H1 (cell line): ENCODE measurements at regions not wholly inside any gene's neighbourhood (a gene's known extent, or its start where the extent isn't known, plus 50 kb on each side); places are given as distances from the start of the nearest gene placed in this dataset.
"Not testable (repeated sequence)": the region's sequence is repeated elsewhere in the genome, so short reads cannot be mapped to it uniquely, and the experiment has no call there.

Experiments used
- CTCF ChIA-PET: fragments of 300-600 bp; sonication (Branson Sonifier 250); formaldehyde crosslinking; loops from one replicate; lab custom pipeline; 2021; ENCODE audit not compliant: partially characterized antibody; lab: Charles Lee
- POLR2A ChIA-PET: fragments of 300-600 bp; sonication (Branson Sonifier 250); formaldehyde crosslinking; loops from one replicate; lab custom pipeline; 2021; ENCODE audit warnings: inconsistent platforms; ENCODE audit not compliant: partially characterized antibody; lab: Charles Lee
- DNase-seq, 2 experiments: peaks; one replicate each; pipeline versions ENCODE4 v3.0.0 to v3.0.0-alpha.2; 2010 to 2022; ENCODE audit warnings: low spot score in 2 of 2, low read depth in 1 of 2, mixed read lengths in 1 of 2
- FAIRE-seq: peaks from 2 replicates; lab custom pipeline; 2011; peaks lifted over from hg19 to GRCh38; lab: Jason Lieb, UNC
- H2AFZ ChIP-seq: 2 replicates; pipeline ENCODE4 v1.8.1; 2012; ENCODE audit warnings: low read length, inconsistent platforms
- H2AK5ac ChIP-seq: 2 replicates; pipeline ENCODE4 v1.6.1; 2013; ENCODE audit warnings: low read depth, low read length
- H2BK120ac ChIP-seq: replicated peaks from 2 replicates; pipeline ENCODE3; 2013; ENCODE audit warnings: low read depth, low read length, inconsistent platforms
- H2BK12ac ChIP-seq: 2 replicates; pipeline ENCODE4 v1.6.1; 2013; ENCODE audit warnings: low read depth, low read length
- H2BK15ac ChIP-seq: 2 replicates; pipeline ENCODE4 v1.6.1; 2013; ENCODE audit warnings: low read length
- H2BK20ac ChIP-seq: 2 replicates; pipeline ENCODE4 v1.6.1; 2013; ENCODE audit warnings: low read length
- H2BK5ac ChIP-seq: 2 replicates; pipeline ENCODE4 v1.6.1; 2013; ENCODE audit warnings: low read depth, low read length
- H3K14ac ChIP-seq: 2 replicates; pipeline ENCODE4 v1.6.1; 2013; ENCODE audit warnings: inconsistent platforms; ENCODE audit not compliant: insufficient read length
- H3K18ac ChIP-seq: 2 replicates; pipeline ENCODE4 v1.6.1; 2013; ENCODE audit warnings: low read length; ENCODE audit errors: extremely low read depth
- H3K23ac ChIP-seq: 2 replicates; pipeline ENCODE4 v1.6.1; 2013; ENCODE audit warnings: inconsistent platforms; ENCODE audit not compliant: insufficient read length
- H3K23me2 ChIP-seq: 2 replicates; pipeline ENCODE4 v1.6.1; 2013; ENCODE audit warnings: low read depth, low read length
- H3K27ac ChIP-seq: 2 replicates; pipeline ENCODE4 v1.6.1; 2011; ENCODE audit warnings: low read depth, low read length, inconsistent platforms
- H3K27me3 ChIP-seq, 4 experiments: replicated peaks in 1 of 4; 1 replicate in 1 of 4; 2 replicates in 3 of 4; pipeline versions ENCODE4 v1.6.1 to v1.8.1; 2011 to 2013; ENCODE audit warnings: low read length in 3 of 4, mild to moderate bottlenecking in 3 of 4, inconsistent platforms in 2 of 4, mixed read lengths in 2 of 4, moderate library complexity in 1 of 4; ENCODE audit not compliant: control insufficient read depth in 3 of 4, insufficient read depth in 3 of 4; ENCODE audit errors: extremely low read depth in 1 of 4
- H3K36me3 ChIP-seq, 4 experiments: 2 replicates each; pipeline versions ENCODE4 v1.6.1 to v1.8.1; 2011 to 2013; ENCODE audit warnings: mild to moderate bottlenecking in 4 of 4, low read length in 3 of 4, moderate library complexity in 2 of 4, control low read depth in 1 of 4, inconsistent platforms in 1 of 4; ENCODE audit not compliant: insufficient read depth in 4 of 4, control insufficient read depth in 2 of 4
- H3K4ac ChIP-seq: replicated peaks from 2 replicates; pipeline ENCODE3; 2013; ENCODE audit warnings: low read length, low read depth, mixed read lengths, inconsistent platforms; ENCODE audit not compliant: insufficient read length
- H3K4me1 ChIP-seq, 4 experiments: replicated peaks in 1 of 4; 1 replicate in 1 of 4; 2 replicates in 3 of 4; pipeline versions ENCODE4 v1.6.1 to v1.8.1; 2011 to 2013; ENCODE audit warnings: low read length in 3 of 4, inconsistent platforms in 2 of 4, mixed read lengths in 1 of 4; ENCODE audit not compliant: insufficient read depth in 4 of 4, control insufficient read depth in 3 of 4
- H3K4me2 ChIP-seq, 2 experiments: 2 replicates each; pipeline versions ENCODE4 v1.6.1 to v1.8.1; 2011 to 2013; ENCODE audit warnings: low read depth in 2 of 2, low read length in 2 of 2, control low read depth in 1 of 2, inconsistent platforms in 1 of 2, mild to moderate bottlenecking in 1 of 2; ENCODE audit not compliant: insufficient read depth in 1 of 2
- H3K4me3 ChIP-seq, 4 experiments: fragments of 200-600, 300-600 bp in 1 of 4; sonication (generic), shearing (Covaris generic), sonication (Bioruptor Twin) in 1 of 4; 2 replicates each; pipeline versions ENCODE4 v1.5.1 to v1.8.1; 2011 to 2016; ENCODE audit warnings: low read length in 4 of 4, low read depth in 3 of 4, control low read depth in 2 of 4, inconsistent platforms in 2 of 4, mild to moderate bottlenecking in 2 of 4, mixed read lengths in 1 of 4, moderate library complexity in 1 of 4; ENCODE audit not compliant: insufficient read depth in 2 of 4; ENCODE audit errors: extremely low read depth in 1 of 4
- H3K56ac ChIP-seq: replicated peaks from 2 replicates; pipeline ENCODE3; 2013; ENCODE audit warnings: low read depth, mild to moderate bottlenecking, mixed read lengths, low read length, inconsistent platforms; ENCODE audit not compliant: insufficient read length
- H3K79me1 ChIP-seq: 2 replicates; pipeline ENCODE4 v1.6.1; 2013; ENCODE audit warnings: low read depth, low read length, control low read depth
- H3K79me2 ChIP-seq, 2 experiments: 2 replicates each; pipeline versions ENCODE4 v1.6.1 to v1.8.1; 2012 to 2013; ENCODE audit warnings: low read length in 2 of 2, mild to moderate bottlenecking in 2 of 2, inconsistent platforms in 1 of 2; ENCODE audit not compliant: insufficient read depth in 2 of 2, control insufficient read depth in 1 of 2
- H3K9ac ChIP-seq, 4 experiments: replicated peaks in 1 of 4; 1 replicate in 1 of 4; 2 replicates in 3 of 4; pipeline versions ENCODE4 v1.6.1 to v1.8.1; 2011 to 2013; ENCODE audit warnings: low read depth in 3 of 4, low read length in 3 of 4, control low read depth in 2 of 4, mild to moderate bottlenecking in 2 of 4, moderate library complexity in 2 of 4, inconsistent platforms in 1 of 4; ENCODE audit errors: extremely low read depth in 1 of 4
- H3K9me3 ChIP-seq, 2 experiments: 2 replicates each; pipeline versions ENCODE4 v1.6.1 to v1.8.1; 2012 to 2013; ENCODE audit warnings: mild to moderate bottlenecking in 2 of 2, moderate library complexity in 2 of 2, control low read depth in 1 of 2, inconsistent platforms in 1 of 2, low read depth in 1 of 2, low read length in 1 of 2, mixed read lengths in 1 of 2; ENCODE audit not compliant: insufficient read depth in 2 of 2
- H4K20me1 ChIP-seq, 2 experiments: replicated peaks in 1 of 2; 2 replicates each; pipeline versions ENCODE3 to v1.8.1; 2011 to 2013; ENCODE audit warnings: inconsistent platforms in 2 of 2, low read length in 2 of 2, mild to moderate bottlenecking in 1 of 2; ENCODE audit not compliant: insufficient read depth in 2 of 2, control insufficient read depth in 1 of 2
- H4K5ac ChIP-seq: 2 replicates; pipeline ENCODE4 v1.6.1; 2013; ENCODE audit warnings: low read length, low read depth, mixed read lengths, inconsistent platforms; ENCODE audit not compliant: insufficient read length
- H4K8ac ChIP-seq: 2 replicates; pipeline ENCODE4 v1.8.0; 2013; ENCODE audit warnings: mild to moderate bottlenecking, moderate library complexity, low read length, inconsistent platforms; ENCODE audit not compliant: insufficient read depth; ENCODE audit errors: extremely low read depth
- H4K91ac ChIP-seq: replicated peaks from 2 replicates; pipeline ENCODE3; 2013; ENCODE audit warnings: low read length, mixed read lengths, inconsistent platforms; ENCODE audit not compliant: insufficient read length
- HDAC6 ChIP-seq: IDR thresholded peaks from one replicate; pipeline ENCODE4 v1.7.1; 2012; ENCODE audit warnings: low read depth, mild to moderate bottlenecking, inconsistent platforms, low read length, moderate library complexity
- MAX ChIP-seq: IDR thresholded peaks from 2 replicates; pipeline ENCODE4 v1.6.1; 2012; ENCODE audit warnings: inconsistent platforms
- POLR2AphosphoS5 ChIP-seq: IDR thresholded peaks from 2 replicates; pipeline ENCODE4 v1.6.1; 2011; ENCODE audit warnings: low read depth, low read length
- TAF1 ChIP-seq: IDR thresholded peaks from 2 replicates; pipeline ENCODE4 v1.6.1; 2011; ENCODE audit warnings: mild to moderate bottlenecking, low read depth, low read length
- WGBS, 2 experiments: shearing (Covaris generic) in 1 of 2; methylation state at CpG; one replicate each; pipeline versions ENCODE4 v1.1.6 to v1.1.7; 2013 to 2015; ENCODE audit warnings: low lambda C conversion rate in 2 of 2, mixed read lengths in 2 of 2, inconsistent platforms in 1 of 2, low coverage in 1 of 2, missing lambda C conversion rate in 1 of 2; ENCODE audit not compliant: insufficient replicate concordance in 2 of 2, insufficient coverage in 1 of 2, insufficient read length in 1 of 2; ENCODE audit errors: extremely low coverage in 1 of 2, missing lambda C conversion rate in 1 of 2; 5-methylcytosine and 5-hydroxymethylcytosine counted together

- TF ChIP-seq TAF1 (no peak), POLR2AphosphoS5 (no peak), MAX (no peak), HDAC6 (no peak)
Observed at GRCh38 chr5:34467436-34467835, 188.7 kb upstream of the RAI14 start (continued).

GRCh38 chr5:34467984-34468383 is 188.1 kb upstream of the RAI14 start:
- H3K14ac ChIP-seq, H2BK120ac ChIP-seq, H2AFZ ChIP-seq, H3K9me3 ChIP-seq, POLR2A ChIA-PET, H2BK20ac ChIP-seq, H3K4me2 ChIP-seq, H3K27ac ChIP-seq, H3K23me2 ChIP-seq, H4K5ac ChIP-seq, H3K79me1 ChIP-seq, FAIRE-seq, H3K9ac ChIP-seq, H3K4ac ChIP-seq, H3K56ac ChIP-seq, H3K23ac ChIP-seq, H3K27me3 ChIP-seq, H2BK5ac ChIP-seq, H2AK5ac ChIP-seq, H3K36me3 ChIP-seq, H4K8ac ChIP-seq, H3K18ac ChIP-seq, H4K20me1 ChIP-seq, H2BK12ac ChIP-seq, DNase-seq, H3K79me2 ChIP-seq, H4K91ac ChIP-seq, H3K4me1 ChIP-seq, CTCF ChIA-PET, H3K4me3 ChIP-seq, H2BK15ac ChIP-seq: not testable (repeated sequence)
- 73% methylated on average over 3 of the region's 3 CpGs; no CpG with 5 or more reads in 1 of the 2 experiments for WGBS, 2 experiments
